Iris pigment epithelial cell (primary cell): ENCODE measurements at regions not wholly inside any gene's neighbourhood (a gene's known extent, or its start where the extent isn't known, plus 50 kb on each side); places are given as distances from the start of the nearest gene placed in this dataset.

Experiments
- DNase-seq: peaks from one replicate; pipeline ENCODE4 v3.0.0-alpha.2; 2011; ENCODE audit warnings: low read depth

- DNase-seq, result no peak
Observed at GRCh38 chr2:22737144-22737543, 647.8 kb upstream of the KLHL29 start.

GRCh38 chr2:22741216-22741615 is 643.8 kb upstream of the KLHL29 start:
- DNase-seq, result no peak

- no peak for DNase-seq
Observed at GRCh38 chr2:22748909-22749308, 636.1 kb upstream of the KLHL29 start.

GRCh38 chr2:22753476-22753875 is 631.5 kb upstream of the KLHL29 start:
- no peak for DNase-seq

- no peak for DNase-seq
Observed at GRCh38 chr2:22756276-22757043, 628.5 kb upstream of the KLHL29 start.

- no peak for DNase-seq
Observed at GRCh38 chr2:22769497-22769896, 615.5 kb upstream of the KLHL29 start.

- no peak for DNase-seq
Observed at GRCh38 chr2:22784566-22784965, 600.4 kb upstream of the KLHL29 start.

- DNase-seq, result no peak
Observed at GRCh38 chr2:22786817-22787216, 598.2 kb upstream of the KLHL29 start.

GRCh38 chr2:22787745-22788144 is 597.2 kb upstream of the KLHL29 start:
- DNase-seq, result no peak

- DNase-seq, result no peak
Observed at GRCh38 chr2:22788749-22789327, 596.1 kb upstream of the KLHL29 start.

- no peak for DNase-seq
Observed at GRCh38 chr2:22795287-22795866, 589.6 kb upstream of the KLHL29 start.

GRCh38 chr2:22798386-22798785 is 586.6 kb upstream of the KLHL29 start:
- no peak for DNase-seq

- no peak for DNase-seq
Observed at GRCh38 chr2:22800412-22800811, 584.6 kb upstream of the KLHL29 start.

GRCh38 chr2:22801071-22801470 is 583.9 kb upstream of the KLHL29 start:
- DNase-seq, result no peak

- DNase-seq, result no peak
Observed at GRCh38 chr2:22801970-22802369, 583.0 kb upstream of the KLHL29 start.

GRCh38 chr2:22807872-22808271 is 577.1 kb upstream of the KLHL29 start:
- no peak for DNase-seq

GRCh38 chr2:22810602-22811001 is 574.4 kb upstream of the KLHL29 start:
- DNase-seq, result no peak

GRCh38 chr2:22812065-22812680 is 572.8 kb upstream of the KLHL29 start:
- DNase-seq, result no peak

- DNase-seq, result no peak
Observed at GRCh38 chr2:22817197-22817596, 567.8 kb upstream of the KLHL29 start.

GRCh38 chr2:22821458-22821857 is 563.5 kb upstream of the KLHL29 start:
- DNase-seq, result no peak

GRCh38 chr2:22822835-22823234 is 562.1 kb upstream of the KLHL29 start:
- DNase-seq, result no peak

GRCh38 chr2:22824618-22825017 is 560.4 kb upstream of the KLHL29 start:
- DNase-seq, result no peak

GRCh38 chr2:22826703-22827102 is 558.3 kb upstream of the KLHL29 start:
- DNase-seq, result no peak
